WTC11 (cell line): ENCODE measurements at regions not wholly inside any gene's neighbourhood (a gene's known extent, or its start where the extent isn't known, plus 50 kb on each side); places are given as distances from the start of the nearest gene placed in this dataset.

Experiments used
- CBFB ChIP-seq: sonication (generic); formaldehyde crosslinking; IDR thresholded peaks from 2 replicates; pipeline ENCODE4 v1.8.1; 2022; ENCODE audit warnings: mild to moderate bottlenecking, low read depth, missing genetic modification reagents
- GABPB1 ChIP-seq: sonication (generic); formaldehyde crosslinking; IDR thresholded peaks from 2 replicates; pipeline ENCODE4 v1.8.1; 2023; ENCODE audit warnings: mild to moderate bottlenecking, missing genetic modification reagents
- IRF1 ChIP-seq: sonication (generic); formaldehyde crosslinking; IDR thresholded peaks from 2 replicates; pipeline ENCODE4 v1.8.0; 2023; ENCODE audit warnings: missing genetic modification reagents
- JUN ChIP-seq: sonication (generic); formaldehyde crosslinking; IDR thresholded peaks from 2 replicates; pipeline ENCODE4 v1.8.0; 2023; ENCODE audit warnings: mild to moderate bottlenecking, missing genetic modification reagents
- KAT7 ChIP-seq: sonication (generic); formaldehyde crosslinking; IDR thresholded peaks from 2 replicates; pipeline ENCODE4 v1.8.1; 2023; ENCODE audit warnings: missing genetic modification reagents, mild to moderate bottlenecking, borderline replicate concordance
- MAX ChIP-seq: sonication (generic); formaldehyde crosslinking; IDR thresholded peaks from 2 replicates; pipeline ENCODE4 v1.8.0; 2022; ENCODE audit warnings: mild to moderate bottlenecking, missing genetic modification reagents
- MYBL2 ChIP-seq: sonication (generic); formaldehyde crosslinking; IDR thresholded peaks from 2 replicates; pipeline ENCODE4 v1.8.1; 2023; ENCODE audit warnings: mild to moderate bottlenecking, moderate library complexity, missing genetic modification reagents
- SP1 ChIP-seq: sonication (generic); formaldehyde crosslinking; conservative IDR thresholded peaks from 2 replicates; pipeline ENCODE4 v1.8.1; 2022; ENCODE audit warnings: missing genetic modification reagents
- TCF7 ChIP-seq: sonication (generic); formaldehyde crosslinking; IDR thresholded peaks from 2 replicates; pipeline ENCODE4 v1.8.0; 2022; ENCODE audit warnings: mild to moderate bottlenecking, low read depth, missing genetic modification reagents, moderate library complexity
- TEAD1 ChIP-seq: sonication (generic); formaldehyde crosslinking; IDR thresholded peaks from 2 replicates; pipeline ENCODE4 v1.8.0; 2022; ENCODE audit warnings: mild to moderate bottlenecking, missing genetic modification reagents
- TF ChIP-seq, protein P1 (sequence below): fragments of 200-600 bp; IDR thresholded peaks from 2 replicates; pipeline ENCODE4 v1.8.0; 2022; ENCODE audit warnings: antibody characterized with exemption
- TF ChIP-seq, protein P2 (sequence below): sonication (generic); formaldehyde crosslinking; IDR thresholded peaks from 2 replicates; pipeline ENCODE4 v1.8.1; 2022; ENCODE audit warnings: low read depth, missing genetic modification reagents, borderline replicate concordance
- TF ChIP-seq, protein P3 (sequence below): fragments of 250-450 bp; sonication (Bioruptor Pico); conservative IDR thresholded peaks from 2 replicates; pipeline ENCODE4 v1.9.0; 2021; ENCODE audit warnings: mild to moderate bottlenecking

- TF ChIP-seq, protein P1, sequence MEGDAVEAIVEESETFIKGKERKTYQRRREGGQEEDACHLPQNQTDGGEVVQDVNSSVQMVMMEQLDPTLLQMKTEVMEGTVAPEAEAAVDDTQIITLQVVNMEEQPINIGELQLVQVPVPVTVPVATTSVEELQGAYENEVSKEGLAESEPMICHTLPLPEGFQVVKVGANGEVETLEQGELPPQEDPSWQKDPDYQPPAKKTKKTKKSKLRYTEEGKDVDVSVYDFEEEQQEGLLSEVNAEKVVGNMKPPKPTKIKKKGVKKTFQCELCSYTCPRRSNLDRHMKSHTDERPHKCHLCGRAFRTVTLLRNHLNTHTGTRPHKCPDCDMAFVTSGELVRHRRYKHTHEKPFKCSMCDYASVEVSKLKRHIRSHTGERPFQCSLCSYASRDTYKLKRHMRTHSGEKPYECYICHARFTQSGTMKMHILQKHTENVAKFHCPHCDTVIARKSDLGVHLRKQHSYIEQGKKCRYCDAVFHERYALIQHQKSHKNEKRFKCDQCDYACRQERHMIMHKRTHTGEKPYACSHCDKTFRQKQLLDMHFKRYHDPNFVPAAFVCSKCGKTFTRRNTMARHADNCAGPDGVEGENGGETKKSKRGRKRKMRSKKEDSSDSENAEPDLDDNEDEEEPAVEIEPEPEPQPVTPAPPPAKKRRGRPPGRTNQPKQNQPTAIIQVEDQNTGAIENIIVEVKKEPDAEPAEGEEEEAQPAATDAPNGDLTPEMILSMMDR, result no peak
- TF ChIP-seq SP1 (CRISPR knock-in tag) (no peak), MAX (no peak), GABPB1 (CRISPR knock-in tag) (no peak), KAT7 (CRISPR knock-in tag) (no peak), MYBL2 (CRISPR knock-in tag) (no peak), JUN (no peak), CBFB (CRISPR knock-in tag) (no peak), TCF7 (no peak), TEAD1 (CRISPR knock-in tag) (no peak), IRF1 (CRISPR knock-in tag) (no peak)
- TF ChIP-seq, protein P2, sequence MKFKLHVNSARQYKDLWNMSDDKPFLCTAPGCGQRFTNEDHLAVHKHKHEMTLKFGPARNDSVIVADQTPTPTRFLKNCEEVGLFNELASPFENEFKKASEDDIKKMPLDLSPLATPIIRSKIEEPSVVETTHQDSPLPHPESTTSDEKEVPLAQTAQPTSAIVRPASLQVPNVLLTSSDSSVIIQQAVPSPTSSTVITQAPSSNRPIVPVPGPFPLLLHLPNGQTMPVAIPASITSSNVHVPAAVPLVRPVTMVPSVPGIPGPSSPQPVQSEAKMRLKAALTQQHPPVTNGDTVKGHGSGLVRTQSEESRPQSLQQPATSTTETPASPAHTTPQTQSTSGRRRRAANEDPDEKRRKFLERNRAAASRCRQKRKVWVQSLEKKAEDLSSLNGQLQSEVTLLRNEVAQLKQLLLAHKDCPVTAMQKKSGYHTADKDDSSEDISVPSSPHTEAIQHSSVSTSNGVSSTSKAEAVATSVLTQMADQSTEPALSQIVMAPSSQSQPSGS, result no peak
- TF ChIP-seq, protein P3, sequence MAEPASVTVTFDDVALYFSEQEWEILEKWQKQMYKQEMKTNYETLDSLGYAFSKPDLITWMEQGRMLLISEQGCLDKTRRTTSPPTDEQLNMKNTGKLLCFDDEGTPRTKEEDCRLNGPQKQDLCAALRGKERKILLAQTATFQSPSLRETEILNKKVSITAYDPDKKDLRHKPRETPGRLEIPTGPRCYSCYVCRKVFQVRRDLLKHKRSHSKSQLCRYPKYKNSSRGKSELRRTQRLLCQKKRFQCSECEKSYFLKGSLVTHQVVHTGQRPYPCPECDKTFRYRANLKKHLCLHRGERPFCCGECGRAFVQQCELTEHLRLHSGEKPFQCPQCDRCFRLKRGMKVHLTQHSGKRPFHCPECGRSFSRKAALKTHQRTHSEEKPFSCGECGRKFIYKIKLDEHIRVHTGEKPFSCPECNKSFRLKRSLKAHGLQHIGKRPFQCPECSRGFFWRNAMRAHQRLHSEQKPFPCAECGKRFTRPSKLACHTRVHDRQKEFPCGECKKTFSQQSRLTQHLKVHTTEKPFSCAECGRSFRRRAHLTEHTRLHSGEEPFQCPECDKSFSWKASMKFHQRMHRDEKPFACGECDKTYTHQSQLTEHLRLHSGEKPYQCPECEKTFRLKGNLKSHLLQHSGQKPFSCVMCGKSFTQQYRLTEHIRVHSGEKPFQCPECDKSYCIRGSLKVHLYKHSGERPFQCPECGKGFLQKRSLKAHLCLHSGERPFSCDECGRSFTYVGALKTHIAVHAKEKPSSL (CRISPR knock-in tag), result no peak
Measured at GRCh38 chr5:107169867-107170266, 500.9 kb downstream of the EFNA5 start.
